ENCODE measurements at regions not wholly inside any gene's neighbourhood (a gene's known extent, or its start where the extent isn't known, plus 50 kb on each side); places are given as distances from the start of the nearest gene placed in this dataset.

DNA sequence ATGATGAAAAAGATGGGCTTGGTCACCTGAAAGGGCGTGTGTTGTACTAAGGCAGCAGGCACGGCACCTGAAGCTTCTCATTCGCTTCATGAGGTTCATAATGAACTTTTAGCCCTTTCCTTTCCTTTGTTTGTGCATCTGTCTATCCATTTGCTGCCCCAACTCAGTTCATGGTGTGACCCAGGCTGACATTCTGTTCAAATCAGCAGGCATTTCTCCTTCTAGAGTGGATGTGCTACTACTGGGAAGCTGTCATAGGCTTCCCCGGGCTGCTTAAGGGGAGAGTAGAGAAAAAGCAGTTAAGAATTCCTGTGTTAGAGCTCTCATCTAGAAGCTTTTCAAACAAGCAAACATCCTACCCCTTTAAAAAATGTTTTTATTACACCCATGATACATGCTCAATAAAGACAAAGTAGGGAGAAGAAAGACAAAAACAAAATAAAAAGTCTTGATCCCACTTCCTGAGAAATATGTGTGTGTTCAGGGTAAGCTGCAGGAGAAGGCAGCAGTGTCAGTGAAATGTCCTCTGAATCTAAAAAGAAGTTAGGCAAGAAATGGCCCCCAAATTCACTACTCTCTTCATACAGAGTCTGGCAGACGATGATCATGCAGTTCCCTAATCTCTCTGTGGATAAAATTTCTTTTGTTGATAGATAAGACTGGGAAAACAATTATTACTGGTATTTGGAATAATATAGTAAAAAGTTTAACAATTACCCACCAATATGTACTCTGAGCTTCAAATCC lies 136.9 kb upstream of the PFN2 start:
- Histone ChIP-seq H3K9me3 (ENCODE audit: low read depth, low read length, poor library complexity, severe bottlenecking) (no peaks in the 10 kb centered on the region), H3K36me3 (ENCODE audit: insufficient read depth, low read length, poor library complexity, severe bottlenecking) (no peaks in the 10 kb centered on the region), H3K27me3 (replicated peaks; ENCODE audit: insufficient read depth, low read depth, low read length, poor library complexity) (no peaks in the 10 kb centered on the region), H3K4me1 (ENCODE audit: insufficient read depth, low read length, poor library complexity, severe bottlenecking) (peaks cover 29% of the 10 kb centered on the region), H3K4me3 (ENCODE audit: low read depth, low read length, poor library complexity, severe bottlenecking) (no peak overlapping the region), H3K27ac (ENCODE audit: low read depth, low read length, poor library complexity, severe bottlenecking) (peak overlapping the region; percentile 52)
- intact Hi-C loops (cut with micrococcal nuclease; ENCODE audit: unreplicated experiment) = no loop called here
- ChIA-PET CTCF (interaction anchor here (0.5 kb wide), 1 partner anchor 113 kb away, joined by 3 read pairs; no protein-coding TSS in a partner anchor), POLR2A (ENCODE audit: low non-redundant PET) (no interaction called here)
- TF ChIP-seq, protein P1, sequence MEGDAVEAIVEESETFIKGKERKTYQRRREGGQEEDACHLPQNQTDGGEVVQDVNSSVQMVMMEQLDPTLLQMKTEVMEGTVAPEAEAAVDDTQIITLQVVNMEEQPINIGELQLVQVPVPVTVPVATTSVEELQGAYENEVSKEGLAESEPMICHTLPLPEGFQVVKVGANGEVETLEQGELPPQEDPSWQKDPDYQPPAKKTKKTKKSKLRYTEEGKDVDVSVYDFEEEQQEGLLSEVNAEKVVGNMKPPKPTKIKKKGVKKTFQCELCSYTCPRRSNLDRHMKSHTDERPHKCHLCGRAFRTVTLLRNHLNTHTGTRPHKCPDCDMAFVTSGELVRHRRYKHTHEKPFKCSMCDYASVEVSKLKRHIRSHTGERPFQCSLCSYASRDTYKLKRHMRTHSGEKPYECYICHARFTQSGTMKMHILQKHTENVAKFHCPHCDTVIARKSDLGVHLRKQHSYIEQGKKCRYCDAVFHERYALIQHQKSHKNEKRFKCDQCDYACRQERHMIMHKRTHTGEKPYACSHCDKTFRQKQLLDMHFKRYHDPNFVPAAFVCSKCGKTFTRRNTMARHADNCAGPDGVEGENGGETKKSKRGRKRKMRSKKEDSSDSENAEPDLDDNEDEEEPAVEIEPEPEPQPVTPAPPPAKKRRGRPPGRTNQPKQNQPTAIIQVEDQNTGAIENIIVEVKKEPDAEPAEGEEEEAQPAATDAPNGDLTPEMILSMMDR (conservative IDR thresholded peaks at IDR 0.05; ENCODE audit: low read depth, low read length) = no peak
- no peak for TF ChIP-seq EZH2 (IDR thresholded peaks at IDR 0.05; ENCODE audit: borderline replicate concordance, low read depth, low read length, poor library complexity, severe bottlenecking)
- no TSS peak for BruUV-seq (replicated peaks)
- peak; percentile 38 for DNase-seq (ENCODE audit: low spot score)

- intact Hi-C loops (cut with micrococcal nuclease; ENCODE audit: unreplicated experiment) = no loop called here
- Histone ChIP-seq H3K9me3 (ENCODE audit: low read depth, low read length, poor library complexity, severe bottlenecking) (no peaks in the 10 kb centered on the region), H3K4me3 (ENCODE audit: low read depth, low read length, poor library complexity, severe bottlenecking) (no peak overlapping the region), H3K27ac (ENCODE audit: low read depth, low read length, poor library complexity, severe bottlenecking) (peak overlapping the region; percentile 57), H3K27me3 (replicated peaks; ENCODE audit: insufficient read depth, low read depth, low read length, poor library complexity) (no peaks in the 10 kb centered on the region), H3K36me3 (ENCODE audit: insufficient read depth, low read length, poor library complexity, severe bottlenecking) (no peaks in the 10 kb centered on the region), H3K4me1 (ENCODE audit: insufficient read depth, low read length, poor library complexity, severe bottlenecking) (peaks cover 29% of the 10 kb centered on the region)
- DNase-seq (ENCODE audit: low spot score) = peak; percentile 94
- TF ChIP-seq, protein P1 (conservative IDR thresholded peaks at IDR 0.05; ENCODE audit: low read depth, low read length) = no peak
- TF ChIP-seq EZH2 (IDR thresholded peaks at IDR 0.05; ENCODE audit: borderline replicate concordance, low read depth, low read length, poor library complexity, severe bottlenecking) = no peak
- CTCF ChIA-PET = no interaction called here
- POLR2A ChIA-PET (ENCODE audit: low non-redundant PET) = no interaction called here
- BruUV-seq (replicated peaks) = no TSS peak
Observed at GRCh38 chr3:150106740-150107428, 136.2 kb upstream of the PFN2 start.

GRCh38 chr3:150105886-150106612 lies 135.4 kb upstream of the PFN2 start:
- no peaks in the 10 kb centered on the region for H3K27me3 ChIP-seq (replicated peaks; ENCODE audit: insufficient read depth, low read depth, low read length, poor library complexity)
- no peak overlapping the region for H3K4me3 ChIP-seq (ENCODE audit: low read depth, low read length, poor library complexity, severe bottlenecking)
- peaks cover 29% of the 10 kb centered on the region for H3K4me1 ChIP-seq (ENCODE audit: insufficient read depth, low read length, poor library complexity, severe bottlenecking)
- H3K9me3 ChIP-seq (ENCODE audit: low read depth, low read length, poor library complexity, severe bottlenecking) = no peaks in the 10 kb centered on the region
- POLR2A ChIA-PET (ENCODE audit: low non-redundant PET) = no interaction called here
- no peaks in the 10 kb centered on the region for H3K36me3 ChIP-seq (ENCODE audit: insufficient read depth, low read length, poor library complexity, severe bottlenecking)
- intact Hi-C loops (cut with micrococcal nuclease; ENCODE audit: unreplicated experiment) = no loop called here
- no peak for DNase-seq (ENCODE audit: low spot score)
- BruUV-seq (replicated peaks) = no TSS peak
- H3K27ac ChIP-seq (ENCODE audit: low read depth, low read length, poor library complexity, severe bottlenecking) = peak overlapping the region; percentile 57
- CTCF ChIA-PET = interaction anchor here (0.7 kb wide), 1 partner anchor 28 kb away, joined by 3 read pairs; no protein-coding TSS in a partner anchor
- no peak for TF ChIP-seq EZH2 (IDR thresholded peaks at IDR 0.05; ENCODE audit: borderline replicate concordance, low read depth, low read length, poor library complexity, severe bottlenecking)
- TF ChIP-seq, protein P1 (conservative IDR thresholded peaks at IDR 0.05; ENCODE audit: low read depth, low read length) = no peak
